HCT116 (cell line): ENCODE measurements at regions not wholly inside any gene's neighbourhood (a gene's known extent, or its start where the extent isn't known, plus 50 kb on each side); places are given as distances from the start of the nearest gene placed in this dataset.

ENCODE experiments used
- ATAC-seq: fragments of 200-7000 bp; cut with Tn5 transposase; 2 replicates; pipeline ENCODE4 v1.9.1; 2020; ENCODE audit warnings: mild to moderate bottlenecking, moderate library complexity
- BruUV-seq: library from RNA; stranded (reverse); fragments of 400-500 nt; replicated peaks from 2 replicates; lab custom pipeline; 2021; lab: Mats Ljungman, UMichigan
- CTCF ChIA-PET: fragments of 300-600 bp; sonication (Branson Sonifier 250); formaldehyde crosslinking; loops from one replicate; lab custom pipeline; 2021; ENCODE audit warnings: antibody characterized with exemption; lab: Charles Lee
- POLR2A ChIA-PET: fragments of 300-600, 350-600 bp; sonication (Branson Sonifier 250); formaldehyde crosslinking; loops from one replicate; lab custom pipeline; 2021; ENCODE audit warnings: antibody characterized with exemption; lab: Charles Lee
- RAD21 ChIA-PET, 2 experiments: fragments of 300-600 bp; sonication (Branson Sonifier 250); formaldehyde crosslinking; loops; one replicate each; lab custom pipeline; 2023; ENCODE audit warnings: low total read pairs in 2 of 2; ENCODE audit not compliant: uncharacterized antibody in 2 of 2, unreplicated experiment in 2 of 2, low non-redundant PET in 1 of 2; lab: Charles Lee
- DNase-seq: peaks from one replicate; pipeline ENCODE4 v3.0.0-alpha.2; 2010; ENCODE audit warnings: low read depth, low spot score
- H2AFZ ChIP-seq: fragments of 200-600 bp; shearing (Covaris generic), sonication (generic); 2 replicates; pipeline ENCODE4 v1.6.1; 2017; ENCODE audit warnings: low read depth, mixed run types, mixed read lengths, antibody characterized with exemption, low read length; ENCODE audit not compliant: poor library complexity, severe bottlenecking
- H3K27ac ChIP-seq: 2 replicates; pipeline ENCODE4 v1.5.1; 2012; ENCODE audit warnings: low read depth, low read length
- H3K27me3 ChIP-seq: fragments of 200-600 bp; sonication (generic); 2 replicates; pipeline ENCODE4 v1.6.1; 2016; ENCODE audit warnings: mixed run types, low read length, mixed read lengths; ENCODE audit not compliant: insufficient read depth
- H3K36me3 ChIP-seq, 2 experiments: fragments of 200-500 bp in 1 of 2; fragments of 200-600 bp in 1 of 2; sonication (Bioruptor generic) in 1 of 2; sonication (generic) in 1 of 2; 2 replicates each; pipeline versions ENCODE4 v1.5.1 to v1.6.1; 2014 to 2016; ENCODE audit warnings: low read length in 2 of 2, inconsistent platforms in 1 of 2, mixed read lengths in 1 of 2, mixed run types in 1 of 2; ENCODE audit not compliant: insufficient read depth in 2 of 2, control insufficient read depth in 1 of 2
- H3K4me1 ChIP-seq, 2 experiments: fragments of 200-600 bp in 1 of 2; sonication (generic) in 1 of 2; 2 replicates each; pipeline versions ENCODE4 v1.5.1 to v1.6.1; 2012 to 2017; ENCODE audit warnings: low read length in 2 of 2, inconsistent platforms in 1 of 2, mild to moderate bottlenecking in 1 of 2, mixed read lengths in 1 of 2, mixed run types in 1 of 2, moderate library complexity in 1 of 2; ENCODE audit not compliant: insufficient read depth in 2 of 2, control insufficient read depth in 1 of 2
- H3K4me2 ChIP-seq: fragments of 200-600 bp; sonication (generic); 2 replicates; pipeline ENCODE4 v1.6.1; 2017; ENCODE audit warnings: mixed run types, low read length, mixed read lengths
- H3K4me3 ChIP-seq, 2 experiments: fragments of 200-600 bp in 1 of 2; sonication (generic) in 1 of 2; replicated peaks in 1 of 2; 2 replicates each; pipeline ENCODE4 v1.5.1; 2011 to 2016; ENCODE audit warnings: low read length in 2 of 2, control low read depth in 1 of 2, low read depth in 1 of 2, mild to moderate bottlenecking in 1 of 2, mixed read lengths in 1 of 2, mixed run types in 1 of 2
- H3K79me2 ChIP-seq: fragments of 200-600 bp; sonication (generic); 2 replicates; pipeline ENCODE4 v1.6.1; 2017; ENCODE audit warnings: mild to moderate bottlenecking, mixed run types, low read length, moderate library complexity, mixed read lengths; ENCODE audit not compliant: insufficient read depth
- H3K9ac ChIP-seq: fragments of 200-600 bp; sonication (generic); 2 replicates; pipeline ENCODE4 v1.6.1; 2016; ENCODE audit warnings: low read length, mixed read lengths
- H3K9me2 ChIP-seq: fragments of 200-600 bp; sonication (generic), shearing (Covaris generic); 2 replicates; pipeline ENCODE4 v1.6.1; 2017; ENCODE audit warnings: mixed run types, mild to moderate bottlenecking, moderate library complexity; ENCODE audit not compliant: insufficient read depth
- H3K9me3 ChIP-seq, 2 experiments: fragments of 200-500 bp in 1 of 2; fragments of 200-600 bp in 1 of 2; sonication (Bioruptor generic) in 1 of 2; sonication (generic) in 1 of 2; 2 replicates each; pipeline ENCODE4 v1.6.1; 2014 to 2017; ENCODE audit warnings: low read length in 2 of 2, mixed read lengths in 2 of 2, inconsistent platforms in 1 of 2, low read depth in 1 of 2, mild to moderate bottlenecking in 1 of 2, mixed run types in 1 of 2, moderate library complexity in 1 of 2; ENCODE audit not compliant: control insufficient read depth in 1 of 2, insufficient read depth in 1 of 2
- H4K20me1 ChIP-seq: fragments of 200-600 bp; sonication (generic), shearing (Covaris generic); 2 replicates; pipeline ENCODE4 v1.6.1; 2017; ENCODE audit warnings: mixed run types, mild to moderate bottlenecking, moderate library complexity; ENCODE audit not compliant: insufficient read depth
- ATF3 ChIP-seq: IDR thresholded peaks from 2 replicates; pipeline ENCODE4 v1.6.1; 2012
- CEBPB ChIP-seq: IDR thresholded peaks from 2 replicates; pipeline ENCODE4 v1.6.1; 2012; ENCODE audit warnings: low read depth
- EGR1 ChIP-seq: IDR thresholded peaks from 2 replicates; pipeline ENCODE4 v1.6.1; 2012; ENCODE audit warnings: low read depth
- ELF1 ChIP-seq: IDR thresholded peaks from 2 replicates; pipeline ENCODE4 v1.6.1; 2012; ENCODE audit warnings: low read depth, borderline replicate concordance
- EZH2 ChIP-seq: fragments of 200-600 bp; sonication (generic); IDR thresholded peaks from 2 replicates; pipeline ENCODE4 v1.6.1; 2017; ENCODE audit warnings: antibody characterized with exemption, mixed run types
- SIN3A ChIP-seq: IDR thresholded peaks from 2 replicates; pipeline ENCODE4 v1.6.1; 2012; ENCODE audit warnings: low read depth
- ZNF274 ChIP-seq: fragments of 200-500 bp; sonication (Bioruptor generic); IDR thresholded peaks from 2 replicates; pipeline ENCODE4 v1.6.1; 2014; ENCODE audit warnings: mild to moderate bottlenecking, low read depth, low read length, inconsistent platforms
- intact Hi-C: fragments of 100-400 bp; cut with micrococcal nuclease; formaldehyde crosslinking; loops from 2 replicates; pipeline ENCODE4 v1.10.0; 2022
- TF ChIP-seq, protein P1 (sequence below): IDR thresholded peaks from 2 replicates; pipeline ENCODE4 v1.6.1; 2011; ENCODE audit warnings: mild to moderate bottlenecking, low read length, moderate library complexity; ENCODE audit not compliant: insufficient replicate concordance; ENCODE audit errors: extremely low read depth

DNA sequence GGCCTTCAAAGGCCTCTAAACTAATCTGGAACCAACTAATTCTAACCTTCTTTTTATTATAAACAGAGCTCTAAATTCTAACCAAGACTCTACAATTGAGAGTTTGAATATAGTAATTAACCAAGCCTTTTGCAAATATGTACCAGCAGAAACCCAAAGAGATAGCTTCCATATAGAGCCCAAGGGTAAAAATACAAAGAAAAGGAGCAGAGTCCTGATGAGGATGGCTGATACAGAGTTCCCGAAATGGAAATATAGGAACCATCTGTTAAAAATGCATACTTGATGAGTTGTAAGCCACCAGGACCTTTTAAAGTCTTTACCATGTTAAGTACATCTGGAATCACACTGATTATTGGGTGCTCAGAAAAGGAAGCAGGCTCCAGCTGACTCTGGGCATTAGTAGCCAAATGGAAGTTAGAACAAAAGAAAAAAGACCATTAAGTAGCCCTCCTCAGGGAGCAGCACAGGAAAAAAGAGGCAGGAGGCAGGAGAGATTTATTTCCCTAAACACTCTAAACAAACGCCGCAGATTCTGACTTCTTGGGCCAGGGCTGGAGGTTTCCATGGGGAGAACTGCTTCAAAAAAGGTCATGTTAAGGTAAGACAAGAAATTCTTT is 463.1 kb upstream of the FAT3 start:
- Histone ChIP-seq H3K4me1 (no peaks in the 10 kb centered on the region), H3K27me3 (no peaks in the 10 kb centered on the region), H3K9ac (no peak overlapping the region), H3K36me3 (no peaks in the 10 kb centered on the region; a peak in 1 of 4 replicates), H3K9me2 (no peaks in the 10 kb centered on the region), H2AFZ (no peak overlapping the region), H3K27ac (no peak overlapping the region), H4K20me1 (no peaks in the 10 kb centered on the region), H3K79me2 (no peaks in the 10 kb centered on the region), H3K4me2 (no peak overlapping the region), H3K4me3 (no peak overlapping the region), H3K9me3 (peaks cover 3 to 15% of the 10 kb centered on the region in 2 experiments; a peak in 1 of 4 replicates)
- no peak for DNase-seq
- ATAC-seq: no peak
- no TSS peak for BruUV-seq
- POLR2A ChIA-PET: no interaction called here
- CTCF ChIA-PET: no interaction called here
- intact Hi-C loops: no loop called here
- TF ChIP-seq SIN3A: no peak
- no peak for TF ChIP-seq EZH2
- no peak for TF ChIP-seq ELF1
- TF ChIP-seq ATF3: no peak
- no peak for TF ChIP-seq EGR1
- TF ChIP-seq, protein P1, sequence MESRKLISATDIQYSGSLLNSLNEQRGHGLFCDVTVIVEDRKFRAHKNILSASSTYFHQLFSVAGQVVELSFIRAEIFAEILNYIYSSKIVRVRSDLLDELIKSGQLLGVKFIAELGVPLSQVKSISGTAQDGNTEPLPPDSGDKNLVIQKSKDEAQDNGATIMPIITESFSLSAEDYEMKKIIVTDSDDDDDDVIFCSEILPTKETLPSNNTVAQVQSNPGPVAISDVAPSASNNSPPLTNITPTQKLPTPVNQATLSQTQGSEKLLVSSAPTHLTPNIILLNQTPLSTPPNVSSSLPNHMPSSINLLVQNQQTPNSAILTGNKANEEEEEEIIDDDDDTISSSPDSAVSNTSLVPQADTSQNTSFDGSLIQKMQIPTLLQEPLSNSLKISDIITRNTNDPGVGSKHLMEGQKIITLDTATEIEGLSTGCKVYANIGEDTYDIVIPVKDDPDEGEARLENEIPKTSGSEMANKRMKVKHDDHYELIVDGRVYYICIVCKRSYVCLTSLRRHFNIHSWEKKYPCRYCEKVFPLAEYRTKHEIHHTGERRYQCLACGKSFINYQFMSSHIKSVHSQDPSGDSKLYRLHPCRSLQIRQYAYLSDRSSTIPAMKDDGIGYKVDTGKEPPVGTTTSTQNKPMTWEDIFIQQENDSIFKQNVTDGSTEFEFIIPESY: no peak
- TF ChIP-seq ZNF274: no peak
- TF ChIP-seq CEBPB: no peak
- RAD21 ChIA-PET: no interaction called here
